ENCODE measurements at regions not wholly inside any gene's neighbourhood (a gene's known extent, or its start where the extent isn't known, plus 50 kb on each side); places are given as distances from the start of the nearest gene placed in this dataset.
A peak's percentile ranks its signal among the peaks of the same experiment; 100 is the strongest.

DNA sequence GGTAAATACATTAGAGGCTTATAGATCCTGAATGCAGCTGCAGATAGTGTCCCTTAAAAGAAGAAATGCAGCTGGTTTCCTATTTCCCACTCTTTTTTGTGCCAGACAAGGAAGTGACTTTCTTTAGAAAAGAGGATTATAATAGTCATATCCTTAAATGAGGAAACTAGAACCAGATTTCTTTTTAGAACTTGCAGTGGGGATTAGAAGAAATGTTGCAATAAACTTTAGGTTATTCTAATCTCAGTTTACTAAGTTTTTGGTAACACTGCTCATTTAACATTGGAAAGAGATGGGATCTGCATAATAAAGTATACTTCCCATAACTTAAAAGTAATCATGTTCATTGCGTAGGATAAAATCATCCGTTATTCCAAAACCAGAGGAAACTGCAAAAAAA, 101.9 kb downstream of the SLIT2 start:
- DNase-seq (ENCODE audit: low read depth in 2 of 2), result no peak

DNA sequence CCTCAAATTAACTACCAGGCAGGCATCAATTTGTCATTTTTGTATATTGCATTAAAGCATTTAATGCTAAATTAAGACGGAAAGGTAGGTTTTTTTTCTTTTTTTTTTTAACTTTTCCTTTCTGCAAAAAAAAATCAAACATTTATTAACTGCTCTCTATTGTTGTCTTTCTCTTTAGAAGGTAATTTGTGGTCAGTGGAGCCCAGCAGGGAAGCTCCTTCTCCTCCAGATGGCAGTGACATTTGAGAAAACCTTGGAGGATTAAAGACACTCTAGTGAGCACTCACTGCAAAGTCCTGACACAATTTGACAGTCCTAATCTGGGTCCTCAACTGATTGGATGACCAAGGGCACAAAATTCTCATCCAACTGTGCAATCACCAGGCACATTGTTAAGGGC, 102.4 kb downstream of the SLIT2 start:
- DNase-seq (ENCODE audit: low read depth in 2 of 2), result no peak

DNA sequence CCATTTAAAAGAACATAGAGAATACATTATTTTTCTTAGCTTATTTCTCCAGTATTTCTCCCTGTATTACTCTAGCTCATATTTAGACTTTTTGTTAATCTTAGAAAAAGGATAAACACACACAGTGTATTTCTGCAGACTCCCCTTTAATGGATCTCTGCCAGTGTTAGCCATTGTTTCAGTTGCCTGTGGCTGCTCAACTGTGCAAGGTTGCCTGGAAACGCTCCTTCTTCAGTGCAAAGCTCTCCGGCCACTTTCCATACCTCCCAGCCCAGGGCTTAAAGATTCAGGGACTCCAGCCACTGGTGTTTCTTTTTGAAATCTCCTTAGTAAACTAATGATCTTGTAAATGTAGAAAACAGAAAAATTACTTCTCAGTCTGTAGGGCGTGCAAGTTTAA, 104.9 kb downstream of the SLIT2 start:
- DNase-seq (ENCODE audit: low read depth in 2 of 2), result no peak

DNA sequence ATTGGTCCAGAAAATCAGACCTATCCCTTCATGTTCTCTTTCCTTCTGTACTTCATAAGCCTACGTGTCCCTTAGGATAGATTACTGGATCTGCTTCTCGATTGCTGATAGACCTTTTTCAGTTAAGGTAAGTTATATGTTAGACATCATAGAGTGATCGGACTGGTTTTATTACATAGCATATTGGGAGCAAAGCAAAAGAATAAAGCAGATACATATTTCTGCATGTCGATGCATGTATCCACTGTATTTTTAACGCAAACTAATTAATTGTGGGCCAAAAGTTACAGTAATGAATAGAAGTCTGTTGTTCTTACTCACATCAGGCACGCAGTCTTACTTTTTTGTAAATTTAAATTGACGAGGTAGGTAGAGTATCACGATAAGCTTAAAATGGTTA, 106.4 kb downstream of the SLIT2 start:
- DNase-seq (ENCODE audit: low read depth in 2 of 2), result no peak

DNA sequence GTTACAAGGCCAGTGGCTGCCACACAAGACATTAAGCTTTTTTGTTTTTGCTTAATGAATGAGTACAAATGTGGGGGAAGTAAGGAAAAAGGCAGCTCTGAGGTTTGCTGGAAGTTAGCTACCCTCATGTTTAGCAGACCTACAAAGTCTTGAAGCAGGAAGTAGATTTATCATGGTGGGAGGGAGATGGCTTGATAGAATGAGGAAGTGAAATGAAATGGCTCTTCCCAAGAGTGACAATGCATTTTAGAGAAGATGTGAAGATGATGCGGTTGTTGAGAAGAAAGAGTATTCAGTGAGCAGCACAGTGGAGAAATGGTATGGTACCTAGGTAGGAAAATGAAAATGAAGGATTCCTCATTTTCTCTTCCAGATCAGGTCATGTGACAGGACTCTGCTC, 108.0 kb downstream of the SLIT2 start:
- DNase-seq (ENCODE audit: low read depth in 2 of 2), result no peak

DNA sequence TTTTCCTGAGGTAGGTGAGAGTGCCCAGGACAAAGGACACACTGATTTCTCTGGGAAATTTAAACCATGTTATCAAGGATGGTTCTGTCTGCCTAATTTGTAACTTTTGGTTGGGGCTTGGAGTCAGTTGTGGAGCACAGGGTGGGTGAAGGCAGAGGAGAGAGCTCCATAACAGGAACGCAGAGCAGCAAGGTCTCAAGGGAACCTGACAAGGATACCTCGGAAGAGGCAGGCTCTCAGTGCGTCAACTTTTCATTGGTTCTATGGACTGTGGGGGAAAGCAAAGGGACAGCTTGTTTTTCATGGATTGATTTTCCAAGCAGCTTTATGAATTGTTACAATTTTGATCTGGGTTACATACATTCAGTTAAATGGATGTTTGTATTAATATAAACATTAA, 110.4 kb downstream of the SLIT2 start:
- DNase-seq (ENCODE audit: low read depth in 2 of 2), result no peak

DNA sequence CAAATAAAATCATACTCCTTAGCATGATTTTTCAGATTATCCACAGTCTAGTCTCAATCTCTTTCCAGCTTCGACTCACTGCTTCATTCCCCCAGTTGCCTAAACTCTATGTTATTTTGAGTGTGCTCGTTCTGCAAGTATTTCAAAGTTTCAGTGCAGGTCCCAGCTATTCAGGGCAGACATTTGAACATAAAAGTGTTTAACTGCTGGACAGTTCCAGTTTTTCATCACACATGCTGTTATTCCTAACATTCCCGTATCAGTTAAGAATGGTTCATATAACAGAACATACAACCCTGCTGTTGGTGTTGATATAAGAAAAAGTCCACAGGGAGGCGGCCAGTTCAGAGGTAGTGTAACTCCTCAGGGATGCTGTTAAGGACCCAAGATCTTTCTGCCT, 113.3 kb downstream of the SLIT2 start:
- DNase-seq (ENCODE audit: low read depth in 2 of 2), result no peak

GRCh38 chr4:20367446-20367845, 115.7 kb downstream of the SLIT2 start:
- DNase-seq (ENCODE audit: low read depth in 2 of 2), result no peak

DNA sequence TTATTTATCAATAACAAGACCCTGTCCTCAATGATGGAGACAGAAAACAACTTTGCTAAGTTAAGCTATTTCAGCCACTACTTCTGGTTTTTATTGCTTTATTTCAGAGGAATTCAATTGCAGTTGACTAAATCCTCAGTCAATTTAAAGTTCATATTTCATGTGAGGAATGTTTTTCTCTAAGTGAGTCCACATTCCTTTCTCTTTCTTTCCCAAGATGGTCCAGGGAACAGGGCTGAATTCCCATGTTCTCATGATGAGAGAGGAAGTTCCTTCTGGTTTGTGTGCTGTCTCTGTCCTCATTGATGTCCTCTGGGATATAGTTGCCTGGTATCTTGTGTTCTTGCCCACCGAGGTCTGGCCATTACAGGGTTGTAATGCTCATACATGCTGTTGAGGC, 117.2 kb downstream of the SLIT2 start:
- no peak for DNase-seq (ENCODE audit: low read depth in 2 of 2)

DNA sequence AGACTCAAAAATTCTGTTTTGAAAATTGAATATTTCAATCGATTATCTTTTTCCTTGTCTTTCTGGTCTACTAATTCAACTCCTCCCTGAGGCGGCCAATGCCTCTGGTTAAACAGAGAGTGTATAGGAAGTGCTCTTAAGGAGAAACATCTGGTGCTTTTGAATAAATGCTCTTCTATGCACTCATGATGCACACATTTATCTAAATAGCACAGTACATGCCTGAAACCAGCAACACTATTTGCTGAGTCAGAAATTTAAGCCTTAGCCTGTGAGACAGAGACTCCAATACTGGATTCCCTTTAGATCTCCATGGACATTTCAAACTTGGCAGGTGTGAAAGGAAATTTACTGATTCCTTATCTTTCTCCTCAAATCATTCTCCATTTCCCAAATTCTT, 118.6 kb downstream of the SLIT2 start:
- no peak for DNase-seq (ENCODE audit: low read depth in 2 of 2)

GRCh38 chr4:20376070-20376469, 124.4 kb downstream of the SLIT2 start:
- DNase-seq (ENCODE audit: low read depth in 2 of 2), result no peak

GRCh38 chr4:20378181-20378580, 126.5 kb downstream of the SLIT2 start:
- no peak for DNase-seq (ENCODE audit: low read depth in 2 of 2)

GRCh38 chr4:20381005-20381404, 129.3 kb downstream of the SLIT2 start:
- DNase-seq (ENCODE audit: low read depth in 2 of 2), result no peak

DNA sequence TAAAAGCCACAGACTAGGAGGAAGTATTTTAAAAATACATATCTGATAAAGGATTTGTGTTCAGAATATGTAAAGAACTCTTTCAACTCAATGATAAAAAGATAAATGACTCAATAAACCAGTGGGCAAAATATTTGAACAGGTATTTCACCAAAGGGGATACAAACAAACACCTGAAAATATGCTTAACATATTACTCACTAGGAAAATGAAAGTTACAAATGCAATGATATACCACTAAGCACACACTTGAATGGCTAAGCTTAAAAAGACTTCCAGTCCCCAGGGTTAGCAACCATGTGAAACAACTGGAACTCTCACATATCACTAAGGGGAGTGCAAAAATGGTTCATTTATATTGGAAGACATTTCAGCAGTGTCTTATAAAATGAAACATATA, 131.6 kb downstream of the SLIT2 start:
- DNase-seq (ENCODE audit: low read depth in 2 of 2), result no peak

GRCh38 chr4:20383969-20384368, 132.3 kb downstream of the SLIT2 start:
- no peak for DNase-seq (ENCODE audit: low read depth in 2 of 2)

DNA sequence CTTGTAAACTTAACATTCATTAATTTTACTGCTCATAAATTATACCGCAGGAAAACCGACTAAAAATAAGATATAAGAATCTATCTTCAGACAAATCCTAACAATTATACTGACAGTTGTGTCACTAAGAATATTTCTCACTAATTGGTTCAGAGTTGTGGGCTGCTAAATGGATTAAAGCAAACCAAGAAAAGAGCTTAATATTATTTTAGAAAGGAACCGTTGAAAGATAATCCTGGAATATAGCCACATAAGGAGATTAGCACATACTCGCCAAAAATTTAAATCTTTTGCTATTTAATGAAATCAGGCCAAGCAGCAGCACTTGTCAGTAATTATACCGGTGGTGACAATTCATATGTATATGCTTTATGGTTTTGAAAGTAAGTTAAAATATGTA, 132.8 kb downstream of the SLIT2 start:
- DNase-seq (ENCODE audit: low read depth in 2 of 2), result no peak

DNA sequence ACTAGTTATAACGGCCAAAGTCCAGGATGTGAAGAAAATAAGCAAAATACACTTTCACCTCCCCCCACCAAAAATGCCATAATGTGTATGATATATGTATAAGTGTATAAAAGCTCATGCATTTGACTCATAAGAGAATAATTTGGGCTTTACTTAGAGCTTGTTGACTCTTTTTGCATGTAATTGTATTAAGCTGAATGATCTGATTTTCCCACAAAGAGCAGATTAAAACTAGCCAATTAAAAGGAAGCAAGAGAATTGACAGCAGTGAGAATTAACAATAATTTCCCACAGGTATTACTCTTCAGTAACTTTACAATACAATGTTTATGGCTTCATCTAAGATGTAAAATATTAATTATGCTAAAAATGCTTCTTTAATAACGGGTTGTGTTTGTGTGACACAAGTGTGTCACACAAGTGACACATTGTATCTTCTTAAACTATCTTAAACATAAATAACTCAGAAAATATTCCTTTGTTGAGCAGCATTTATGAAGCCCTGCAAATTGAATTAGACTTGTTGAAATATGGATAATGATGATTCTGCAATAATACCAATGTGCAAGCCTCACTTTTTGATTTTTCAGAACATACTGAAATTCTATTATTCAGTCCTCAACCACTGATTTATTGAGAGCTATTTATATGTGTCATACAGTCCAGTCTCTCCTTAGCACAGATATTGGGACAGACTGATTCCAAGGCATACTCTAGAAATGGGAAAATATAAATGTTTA, 134.5 kb downstream of the SLIT2 start:
- no peak for DNase-seq (ENCODE audit: low read depth in 2 of 2)

GRCh38 chr4:20386906-20387305, 135.2 kb downstream of the SLIT2 start:
- no peak for DNase-seq (ENCODE audit: low read depth in 2 of 2)

DNA sequence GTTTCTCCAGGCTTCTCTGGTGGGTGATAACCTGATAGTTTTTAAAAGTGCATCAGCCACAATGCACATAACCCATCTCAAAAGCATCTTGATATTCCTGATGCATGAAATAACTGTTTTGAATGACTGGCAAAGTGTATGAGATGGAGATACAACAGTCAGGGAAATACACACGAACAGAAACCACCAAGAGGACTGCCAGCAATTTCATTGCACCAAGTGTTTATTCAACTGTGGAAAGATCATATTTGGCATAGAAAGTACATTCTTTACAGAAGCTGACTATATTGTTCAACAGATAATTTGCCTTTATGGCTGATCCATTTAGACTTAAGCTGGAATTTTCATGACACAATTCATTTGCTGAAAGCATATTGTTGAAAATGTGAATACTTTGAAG, 139.5 kb downstream of the SLIT2 start:
- no peak for DNase-seq (ENCODE audit: low read depth in 2 of 2)

DNA sequence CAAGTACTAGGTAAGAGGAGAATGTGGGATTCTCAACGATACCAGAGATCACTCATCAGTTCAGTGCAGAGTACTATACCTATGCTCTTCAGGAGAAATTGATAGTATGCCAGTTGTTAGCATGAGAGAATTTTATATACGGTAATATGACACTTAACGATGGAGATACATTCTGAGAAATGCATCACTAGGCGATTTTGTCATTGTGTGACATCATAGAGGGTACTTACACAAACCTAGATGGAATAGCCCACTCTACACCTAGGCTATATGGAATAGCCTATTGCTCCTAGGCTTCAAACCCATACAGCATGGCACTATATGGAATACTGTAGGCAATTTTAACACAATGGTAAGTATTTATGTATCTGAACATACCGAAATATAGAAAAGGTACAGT, 140.2 kb downstream of the SLIT2 start:
- no peak for DNase-seq (ENCODE audit: low read depth in 2 of 2)

GRCh38 chr4:20393486-20394100, 141.9 kb downstream of the SLIT2 start:
- DNase-seq (ENCODE audit: low read depth in 2 of 2), result no peak

DNA sequence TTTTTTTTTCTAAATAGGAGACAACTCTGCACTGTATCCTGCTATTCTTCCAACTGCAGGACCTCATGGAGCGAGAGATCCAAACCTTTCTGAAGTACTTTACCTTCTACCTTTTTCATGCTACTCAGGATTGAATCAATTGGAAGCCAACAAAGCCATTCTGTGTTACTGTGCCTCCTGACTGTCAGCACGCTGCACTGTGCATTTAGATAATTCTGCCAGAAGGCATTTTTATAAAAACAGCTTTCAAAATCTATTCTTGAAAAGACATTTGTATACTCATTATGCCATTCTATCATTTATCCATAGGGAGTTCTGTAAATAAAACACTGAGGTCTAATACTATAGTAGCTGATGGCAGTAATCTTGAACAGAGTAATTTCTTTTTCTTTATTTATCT, 142.8 kb downstream of the SLIT2 start:
- DNase-seq (ENCODE audit: low read depth in 2 of 2), result no peak

- DNase-seq (ENCODE audit: low read depth in 2 of 2), result peak; percentile 0 to 5
Measured at GRCh38 chr4:20395160-20395773, 143.6 kb downstream of the SLIT2 start.

Data from stimulated activated CD8-positive, alpha-beta memory T cell treated with anti-CD3 and anti-CD28 coated beads, Interleukin-2, amount 100 ng/mL, for 48 hours (primary cell).